GM18508 (cell line): ENCODE measurements at regions not wholly inside any gene's neighbourhood (a gene's known extent, or its start where the extent isn't known, plus 50 kb on each side); places are given as distances from the start of the nearest gene placed in this dataset.
A peak's percentile ranks its signal among the peaks of the same experiment; 100 is the strongest.

Experiments used
- ATAC-seq: cut with Tn5 transposase; IDR thresholded peaks from one replicate; pipeline ENCODE4 v1.9.1; 2021; ENCODE audit warnings: moderate number of reproducible peaks; ENCODE audit not compliant: insufficient read depth, unreplicated experiment

DNA sequence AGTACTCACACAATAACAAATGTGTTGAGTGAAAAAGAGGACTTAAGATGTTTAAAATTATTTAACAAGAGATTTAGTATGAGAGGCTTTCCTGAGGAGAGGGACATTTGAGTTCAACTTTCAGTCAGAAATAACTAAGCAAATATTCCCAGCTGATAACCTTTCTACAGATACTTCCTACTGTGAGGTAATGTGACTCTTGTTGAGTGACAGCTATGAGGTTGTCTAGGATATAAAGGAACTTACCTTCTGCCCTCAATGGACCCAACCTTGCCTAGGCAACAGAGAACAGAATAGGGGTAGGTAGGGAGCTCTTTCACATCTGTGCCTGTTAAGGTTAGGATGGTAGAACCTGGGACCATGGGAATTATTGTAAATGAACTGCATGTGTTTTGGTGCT lies 54.7 kb downstream of the GLUD2 start:
- no peak for ATAC-seq

DNA sequence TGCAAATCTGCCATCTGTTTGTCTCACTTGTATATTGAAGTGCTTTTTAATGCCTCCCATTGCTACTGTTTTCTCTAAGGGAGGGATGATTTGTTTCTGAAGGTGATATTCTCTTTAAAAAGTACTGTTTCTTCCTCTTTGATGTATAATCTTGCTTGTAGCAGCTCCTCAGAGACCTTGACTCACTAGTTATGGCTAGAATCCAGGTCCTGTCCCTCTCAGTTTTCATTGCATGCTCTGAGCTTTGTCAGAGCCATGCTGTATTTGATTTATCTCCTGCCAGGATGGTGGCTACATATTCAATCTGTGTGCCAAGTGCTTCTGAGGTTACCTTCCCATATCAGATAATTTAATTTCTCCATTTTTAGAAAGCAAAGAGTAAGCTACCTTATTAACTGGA lies 56.0 kb downstream of the GLUD2 start:
- ATAC-seq, result no peak

DNA sequence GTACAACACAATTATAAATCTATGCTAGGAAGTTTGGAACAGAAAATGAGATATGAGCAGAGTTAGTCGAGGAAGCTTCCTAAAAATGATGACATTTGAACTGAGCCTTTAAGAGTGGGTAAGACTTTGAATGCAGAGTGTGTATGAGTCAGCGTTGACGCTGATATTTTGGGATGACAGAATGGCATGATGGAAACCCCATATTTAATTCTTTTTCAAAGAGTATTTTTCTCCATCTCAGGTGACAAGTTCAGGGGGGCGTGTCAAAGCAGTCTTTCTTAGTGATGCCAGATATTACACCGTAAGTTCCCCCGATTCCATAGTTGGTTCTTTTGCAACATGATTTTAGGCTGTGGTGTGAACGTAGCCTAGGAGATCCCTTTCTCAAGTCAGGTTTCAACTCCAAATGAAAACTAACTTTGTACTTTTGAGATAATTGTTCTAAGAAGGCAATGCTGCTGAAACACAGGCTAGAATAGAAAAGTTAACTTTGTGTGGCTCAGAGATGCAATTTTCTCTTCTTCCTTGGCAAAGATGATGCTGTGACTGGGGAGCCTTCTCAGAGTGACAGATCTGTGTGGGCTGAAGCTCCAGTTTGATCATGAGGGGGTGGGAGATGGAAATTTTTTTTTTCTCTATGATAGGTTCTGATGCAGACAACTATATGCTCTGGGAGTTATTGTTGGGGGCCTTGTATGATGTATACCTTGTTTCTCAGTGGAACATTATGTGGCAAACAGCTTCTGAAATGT lies 59.2 kb downstream of the GLUD2 start:
- ATAC-seq, result no peak

DNA sequence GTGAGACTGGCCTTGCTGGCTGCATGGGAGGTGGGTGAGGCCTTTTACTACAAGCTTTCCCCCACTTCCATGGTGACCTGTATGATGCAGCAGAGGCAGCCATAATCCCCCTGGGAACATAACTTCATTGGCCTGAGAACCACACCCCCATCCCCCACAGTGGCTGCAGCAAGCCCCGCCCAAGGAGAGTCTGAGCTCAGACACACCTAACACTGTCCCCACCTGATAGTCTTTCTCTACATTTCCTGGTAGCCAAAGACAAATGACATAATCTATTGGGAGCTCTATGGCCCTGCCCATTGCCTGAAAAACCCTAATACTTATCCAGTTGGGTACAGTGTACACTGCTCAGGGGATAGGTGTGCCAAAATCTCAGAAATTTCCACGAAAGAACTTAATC lies 62.6 kb downstream of the GLUD2 start:
- ATAC-seq, result no peak

DNA sequence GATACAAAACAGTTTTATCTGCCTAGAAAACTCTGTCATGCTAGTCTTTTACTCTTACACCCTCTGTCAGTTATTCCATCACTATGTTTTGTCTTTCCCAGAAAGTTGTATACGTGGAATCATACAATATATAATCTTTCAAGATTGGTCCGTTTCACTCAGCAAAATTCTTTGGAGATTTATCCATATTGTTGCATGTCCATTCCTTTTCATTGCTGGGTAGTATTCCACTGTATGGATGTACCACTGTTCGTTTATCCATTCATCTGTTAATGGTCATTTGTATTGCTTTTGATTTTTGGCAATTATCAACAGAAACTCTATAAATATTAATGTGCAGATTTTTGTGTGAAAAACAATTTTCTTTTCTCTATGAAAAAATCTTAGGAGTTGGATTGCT lies 63.1 kb downstream of the GLUD2 start:
- no peak for ATAC-seq

DNA sequence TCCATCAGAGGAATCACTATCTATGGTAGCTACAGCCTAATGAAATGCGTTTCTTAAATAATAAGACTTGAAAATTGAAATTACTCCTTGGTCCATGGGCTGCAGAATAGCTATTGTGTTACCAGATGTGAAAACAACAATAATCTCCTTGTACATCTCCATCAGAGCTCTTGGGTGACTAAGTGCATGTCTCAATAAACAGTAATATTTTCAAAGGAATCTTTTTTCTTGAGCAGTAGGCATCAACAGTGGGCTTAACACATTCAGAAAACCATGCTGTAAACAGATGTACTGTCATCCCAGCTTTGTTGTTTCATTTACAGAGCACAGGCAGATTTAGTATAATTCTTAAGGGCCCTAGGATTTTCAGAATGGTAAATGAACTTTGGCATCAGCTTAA lies 67.3 kb downstream of the GLUD2 start:
- ATAC-seq, result no peak

DNA sequence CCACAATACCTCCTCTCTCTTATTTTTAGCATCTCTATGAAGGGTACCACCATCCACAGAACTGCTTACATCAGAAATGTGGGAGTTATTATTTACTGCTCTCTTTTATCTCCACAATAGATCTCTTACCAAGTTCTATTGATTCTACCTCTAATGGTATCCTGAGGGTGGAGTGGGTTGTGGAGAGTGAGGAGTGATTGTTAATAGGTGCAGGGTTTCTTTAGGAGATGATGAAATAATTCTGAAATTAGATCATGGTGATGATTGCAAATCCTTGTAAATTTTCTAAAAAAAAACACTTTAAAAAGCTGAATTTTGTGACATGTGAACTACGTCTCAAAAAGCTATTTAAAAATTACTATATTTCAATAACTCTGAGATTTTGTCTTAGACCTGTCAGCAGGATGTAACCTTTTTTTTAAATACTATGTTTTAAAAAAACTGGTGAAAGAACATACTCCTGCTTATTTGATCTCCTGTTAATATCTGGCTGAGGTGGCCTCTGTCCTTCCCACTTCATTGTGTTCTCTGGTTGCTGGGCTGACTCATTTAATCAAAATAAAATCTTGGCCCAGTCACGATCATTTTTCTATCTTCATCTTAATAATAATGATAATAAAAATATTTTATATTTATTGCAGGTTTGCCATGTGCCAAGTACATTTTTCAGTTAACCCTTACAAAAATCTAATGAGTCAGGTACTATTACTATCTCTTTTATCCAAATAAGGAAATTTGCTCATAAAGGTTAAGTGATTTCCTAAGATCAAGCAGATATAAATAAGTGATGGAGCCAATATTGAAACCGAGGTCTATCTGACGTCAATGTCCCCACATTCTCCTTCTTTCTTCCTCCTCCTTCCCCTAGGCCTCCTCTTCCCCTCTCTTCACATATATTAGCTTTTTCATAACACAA lies 73.5 kb downstream of the GLUD2 start:
- no peak for ATAC-seq

DNA sequence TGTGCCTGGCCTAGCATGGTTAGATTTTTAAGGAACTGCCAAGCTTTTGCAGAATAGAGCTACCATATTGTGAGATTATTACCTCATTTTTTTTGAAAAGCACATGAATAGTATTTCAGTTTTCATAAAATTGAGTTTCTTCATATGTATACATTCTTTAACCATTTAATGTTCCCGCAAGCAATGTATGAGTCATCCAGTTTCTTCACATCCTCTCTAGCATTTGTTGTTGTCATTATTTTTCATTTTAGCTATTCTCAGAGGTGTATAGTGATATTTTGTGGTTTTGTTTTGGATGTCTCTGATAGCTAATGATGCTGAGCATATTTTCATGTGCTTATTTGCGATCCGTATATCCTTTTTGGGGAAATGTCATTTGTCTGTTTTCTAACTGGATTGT lies 74.9 kb downstream of the GLUD2 start:
- no peak for ATAC-seq

DNA sequence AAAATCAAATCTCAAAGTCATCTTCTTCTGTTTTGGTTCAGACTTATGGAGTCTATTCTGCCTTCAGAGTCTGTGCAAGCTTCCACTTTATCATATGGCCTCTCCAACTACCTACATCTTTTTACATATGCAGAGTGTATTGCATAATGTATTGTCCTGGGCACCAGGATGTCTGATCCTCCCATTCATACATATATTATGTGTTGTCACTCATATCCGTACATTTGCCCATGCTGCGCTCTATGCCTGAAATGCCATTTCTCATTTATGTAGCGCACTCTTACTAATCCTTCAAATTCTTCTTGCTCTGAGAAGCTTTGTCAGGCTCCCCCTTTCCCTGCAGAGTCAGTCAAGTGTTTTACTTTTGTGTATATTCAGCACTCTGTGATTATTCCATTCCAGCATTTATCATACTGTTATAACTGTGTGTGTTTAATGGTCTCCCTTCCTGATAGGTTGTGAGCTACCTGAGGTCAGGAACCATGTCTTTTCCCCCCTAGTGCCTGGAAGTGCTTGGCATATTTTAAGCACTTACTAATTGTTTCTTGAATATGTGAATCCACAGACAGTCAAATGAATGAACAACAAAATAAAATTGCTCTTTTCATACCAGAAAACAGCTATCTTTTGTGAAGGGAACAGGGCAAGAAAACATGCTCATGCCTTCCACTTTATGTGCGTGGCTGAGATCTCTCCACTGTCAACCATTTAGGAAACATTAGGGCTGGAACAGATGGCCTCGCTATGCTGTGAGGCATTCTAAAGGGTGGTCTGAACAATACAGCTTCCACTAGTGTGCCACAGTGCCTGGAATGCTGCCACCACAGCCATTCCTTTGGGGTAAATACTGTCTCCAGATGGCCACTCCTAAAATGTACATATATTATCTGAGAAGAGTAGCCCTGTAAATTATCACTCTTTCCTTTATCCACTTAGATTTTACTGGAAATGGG lies 81.8 kb downstream of the GLUD2 start:
- ATAC-seq, result no peak

DNA sequence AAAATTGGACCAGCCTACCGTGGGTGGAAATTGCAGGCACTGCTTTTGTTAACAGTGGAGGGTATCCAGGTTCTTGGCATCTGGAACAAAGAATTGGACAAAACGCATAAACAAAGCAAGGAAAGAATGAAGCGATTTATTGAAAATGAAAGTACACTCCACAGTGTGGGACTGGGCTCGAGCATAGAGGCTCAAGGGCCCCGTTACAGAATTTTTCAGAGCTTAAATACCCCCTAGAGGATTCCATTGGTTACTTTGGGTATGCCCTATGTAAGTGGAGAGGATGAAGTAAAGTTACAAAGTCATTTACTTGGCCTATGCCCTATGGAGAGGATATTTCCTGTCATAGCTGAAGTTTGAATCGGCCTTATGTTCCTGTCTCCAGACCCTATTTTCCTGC lies 85.3 kb downstream of the GLUD2 start:
- ATAC-seq, result no peak

DNA sequence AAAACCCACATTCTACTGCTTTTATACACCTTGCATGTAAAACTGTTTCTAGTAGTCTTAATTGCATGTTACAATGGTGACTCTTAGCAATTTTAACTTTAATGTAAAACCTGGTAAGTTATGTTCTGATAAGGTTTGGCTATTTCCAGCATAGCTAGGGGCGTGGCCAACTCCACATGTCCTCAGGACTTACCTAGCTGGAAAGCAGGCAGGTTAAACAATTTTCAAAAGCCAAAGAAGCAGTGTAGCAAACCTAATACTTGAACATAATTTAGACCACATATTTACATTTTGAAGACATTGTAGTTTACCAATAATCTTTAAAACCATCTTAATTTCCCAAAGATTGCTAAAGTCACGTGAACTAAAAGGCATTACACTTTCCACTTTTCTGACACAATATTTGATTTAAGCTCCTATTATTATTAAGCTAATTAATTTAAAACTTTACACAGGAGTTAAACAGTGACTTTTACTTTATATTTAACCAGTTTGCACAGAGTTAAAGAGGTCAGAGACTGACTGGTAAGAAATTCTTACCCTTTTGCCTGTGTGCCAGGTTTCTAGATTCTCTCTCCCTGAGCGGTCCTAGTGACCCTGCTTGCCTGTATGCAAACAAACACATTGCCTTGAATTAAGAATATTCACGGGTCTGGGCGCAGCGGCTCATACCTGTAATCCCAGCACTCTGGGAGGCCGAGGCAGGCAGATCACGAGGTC lies 88.2 kb downstream of the GLUD2 start:
- no peak for ATAC-seq

DNA sequence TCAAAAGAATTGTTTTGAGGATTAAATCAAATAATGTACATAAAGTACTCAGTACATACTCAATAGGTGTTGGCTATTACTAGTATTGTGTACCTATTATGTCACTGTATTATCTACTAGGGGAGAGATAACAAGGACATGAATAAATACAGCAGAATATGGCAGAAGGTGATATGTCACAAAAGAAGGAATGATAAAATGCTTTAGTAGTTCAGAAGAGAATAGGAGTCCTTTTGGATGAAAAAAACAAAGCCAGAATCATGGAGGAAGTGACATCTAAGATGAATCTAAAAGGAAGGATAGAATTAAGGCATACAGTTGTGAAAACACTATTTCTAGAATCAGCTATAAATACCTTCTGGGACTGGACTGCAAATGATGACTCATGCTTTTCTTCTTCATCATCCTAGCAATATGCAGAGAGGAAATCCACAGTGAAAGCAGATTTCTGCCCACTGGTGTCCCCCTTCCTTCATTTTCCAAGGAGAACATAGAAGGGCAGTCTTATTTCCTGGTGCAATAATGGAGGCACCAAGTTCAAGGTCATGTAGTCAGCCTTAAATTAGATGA lies 98.7 kb downstream of the GLUD2 start:
- ATAC-seq, result no peak

DNA sequence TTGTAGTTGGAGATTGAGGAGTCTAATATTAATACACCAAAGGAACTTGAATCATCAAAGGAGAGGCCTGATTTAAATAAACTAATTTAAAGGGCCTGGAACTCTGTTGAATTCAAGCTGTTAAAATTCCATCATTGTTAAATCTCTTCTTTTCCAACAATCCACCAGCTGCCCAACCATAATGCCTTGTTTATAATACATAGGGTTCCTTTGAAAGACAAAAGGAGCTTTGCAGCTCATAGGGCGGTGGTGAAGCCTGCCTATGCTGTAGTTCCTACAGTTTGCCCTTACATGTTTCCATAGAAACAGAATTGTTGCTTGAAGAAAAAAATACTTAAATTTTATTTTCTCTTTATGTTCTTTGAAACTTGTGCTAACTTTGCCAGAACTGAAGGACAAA lies 102.8 kb downstream of the GLUD2 start:
- no peak for ATAC-seq

DNA sequence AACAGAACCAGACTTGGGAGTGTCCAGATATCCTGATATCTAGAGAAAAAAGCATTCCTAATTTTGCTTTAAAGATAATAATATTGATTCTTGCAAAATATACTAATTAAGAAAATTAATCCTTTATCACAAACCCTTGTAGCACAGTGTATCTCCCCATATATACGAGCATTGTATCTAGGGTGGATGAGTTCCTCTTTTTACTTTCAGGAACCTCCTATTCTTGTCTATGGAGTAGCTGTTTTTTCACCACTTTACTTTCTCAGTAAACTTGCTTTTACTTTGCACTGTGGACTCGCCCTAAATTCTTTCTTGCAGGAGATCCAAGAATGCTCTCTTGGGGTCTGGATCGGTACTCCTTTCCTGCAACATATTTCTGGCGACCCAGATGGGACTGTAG lies 103.9 kb downstream of the GLUD2 start:
- peak; percentile 58 for ATAC-seq

DNA sequence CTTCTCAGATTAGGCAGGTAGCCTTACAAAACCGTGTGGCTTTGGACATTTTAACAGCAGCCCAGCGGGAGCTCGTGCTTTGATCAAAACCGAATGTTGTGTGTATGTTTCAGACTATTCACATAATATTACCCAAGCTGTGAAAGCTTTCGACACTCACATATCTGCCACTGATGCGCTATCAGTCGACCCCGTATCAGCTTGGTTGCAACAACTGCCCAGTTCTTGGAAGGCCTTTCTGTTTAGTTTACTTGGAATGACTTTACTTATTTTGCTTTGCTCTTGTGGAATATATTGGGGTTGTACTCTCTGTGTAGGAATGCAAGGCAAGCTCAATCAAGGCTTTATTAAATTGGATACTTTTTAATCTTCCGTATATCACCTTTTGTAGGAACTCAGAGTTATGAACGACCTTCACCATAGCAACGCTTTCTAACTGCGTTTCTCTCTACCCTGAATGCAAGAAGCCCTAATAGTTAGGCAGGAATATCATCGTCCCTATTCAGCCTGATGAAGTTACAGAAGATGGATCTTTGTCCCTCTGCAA lies 107.5 kb downstream of the GLUD2 start:
- ATAC-seq, result no peak

DNA sequence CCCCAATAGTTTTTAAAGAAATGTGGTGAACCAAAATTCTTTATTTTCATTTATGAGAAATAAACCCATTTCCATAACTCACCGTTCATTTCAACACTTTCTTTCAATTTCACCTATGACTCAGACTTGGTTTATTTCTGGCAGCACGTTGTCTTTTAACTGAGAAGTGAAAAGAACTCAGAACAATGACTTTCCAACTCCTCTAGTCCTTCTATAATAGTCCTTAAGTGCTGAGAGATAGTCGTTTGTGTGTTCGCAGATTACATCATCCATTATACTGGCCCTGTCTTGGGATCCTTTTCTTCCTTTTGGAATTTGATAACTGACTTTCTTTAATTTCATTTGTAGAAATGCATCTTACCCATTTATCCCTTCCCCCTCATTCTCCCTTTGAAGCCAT lies 113.6 kb downstream of the GLUD2 start:
- ATAC-seq, result peak; percentile 67

DNA sequence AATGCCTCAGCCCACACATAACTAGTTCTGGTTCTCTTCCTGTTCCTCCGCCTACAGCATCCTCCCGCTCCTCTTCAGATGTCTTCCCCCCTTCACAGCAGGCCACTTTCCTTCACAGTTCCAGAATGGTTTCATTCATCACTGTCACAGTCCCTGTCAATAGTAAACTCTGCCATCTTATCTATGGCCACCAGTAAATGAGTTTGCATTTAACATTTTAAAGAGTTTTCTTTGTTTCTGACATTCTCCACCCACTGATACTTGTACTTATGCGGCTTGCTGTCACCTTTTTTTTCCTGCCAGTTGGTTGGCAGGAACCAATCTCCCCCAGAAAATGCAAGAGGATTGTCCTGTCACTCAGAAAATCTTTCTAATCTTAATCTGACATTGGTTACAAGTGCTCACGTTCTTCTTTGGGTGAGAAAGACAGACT lies 114.1 kb downstream of the GLUD2 start:
- ATAC-seq, result peak; percentile 35

DNA sequence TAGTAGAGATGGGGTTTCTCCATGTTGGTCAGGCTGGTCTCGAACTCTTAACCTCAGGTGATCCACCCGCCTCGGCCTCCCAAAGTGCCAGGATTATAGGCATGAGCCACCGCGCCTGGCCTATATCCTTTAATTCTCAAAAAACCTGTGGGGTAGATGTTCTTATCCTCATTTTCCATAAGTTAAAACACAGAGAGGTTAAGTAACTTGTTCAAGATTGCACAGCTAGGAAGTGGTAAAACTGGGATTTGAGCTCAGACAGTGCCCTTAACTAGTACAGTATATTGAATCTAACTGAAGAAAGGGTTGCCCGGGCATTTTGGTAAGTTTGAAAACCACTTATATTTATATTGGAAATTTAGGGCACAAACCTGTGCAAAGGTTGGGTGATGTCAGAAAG lies 116.0 kb downstream of the GLUD2 start:
- ATAC-seq, result no peak

DNA sequence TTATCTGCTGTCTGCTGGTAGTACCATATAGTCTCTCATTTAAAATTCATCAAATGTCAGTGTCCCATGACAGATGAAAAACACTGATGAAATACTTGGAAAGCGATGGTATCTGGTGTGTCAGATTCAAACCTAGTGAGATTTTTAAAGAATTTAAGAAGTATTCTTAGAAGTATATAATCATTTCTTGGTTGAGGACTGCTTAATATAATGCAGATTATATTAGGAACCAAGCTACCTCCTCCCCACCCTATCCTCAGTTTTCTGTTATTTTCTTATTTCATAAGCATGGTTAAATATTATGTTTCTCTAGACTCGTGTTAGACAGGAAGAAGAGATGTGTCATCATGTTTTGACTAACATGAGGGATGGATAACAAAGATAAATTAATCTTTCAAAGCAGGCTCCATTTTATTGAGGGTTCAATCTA lies 118.5 kb downstream of the GLUD2 start:
- ATAC-seq, result no peak
